GM23248 (cell line): ENCODE measurements at regions not wholly inside any gene's neighbourhood (a gene's known extent, or its start where the extent isn't known, plus 50 kb on each side); places are given as distances from the start of the nearest gene placed in this dataset.

Source experiments
- DNase-seq: peaks from one replicate; pipeline ENCODE4 v3.0.0-alpha.2; 2015
- H2AFZ ChIP-seq: fragments of 200-600 bp; sonication (generic); 2 replicates; pipeline ENCODE4 v1.6.1; 2016; ENCODE audit warnings: antibody characterized with exemption
- H3F3A ChIP-seq: fragments of 200-600 bp; sonication (generic); 2 replicates; pipeline ENCODE4 v1.6.1; 2016; ENCODE audit warnings: mild to moderate bottlenecking, antibody characterized with exemption, mixed run types; ENCODE audit not compliant: insufficient read depth
- H3K27ac ChIP-seq: fragments of 200-600 bp; sonication (generic); 2 replicates; pipeline ENCODE4 v1.5.1; 2016; ENCODE audit warnings: mild to moderate bottlenecking
- H3K27me3 ChIP-seq: fragments of 200-600 bp; sonication (generic); replicated peaks from 2 replicates; pipeline ENCODE4 v1.6.1; 2016; ENCODE audit warnings: mild to moderate bottlenecking; ENCODE audit not compliant: insufficient read depth
- H3K36me3 ChIP-seq: fragments of 200-600 bp; sonication (generic); 2 replicates; pipeline ENCODE4 v1.6.1; 2016; ENCODE audit warnings: low read depth, mild to moderate bottlenecking
- H3K4me1 ChIP-seq: fragments of 200-600 bp; sonication (generic); 2 replicates; pipeline ENCODE4 v1.6.1; 2016; ENCODE audit warnings: mild to moderate bottlenecking; ENCODE audit not compliant: insufficient read depth
- H3K4me2 ChIP-seq: fragments of 200-600 bp; sonication (generic); one replicate; pipeline ENCODE4 v1.6.1; 2016; ENCODE audit warnings: mild to moderate bottlenecking; ENCODE audit not compliant: unreplicated experiment
- H3K4me3 ChIP-seq: fragments of 200-600 bp; sonication (generic); 2 replicates; pipeline ENCODE4 v1.5.1; 2016; ENCODE audit warnings: mild to moderate bottlenecking
- H3K79me2 ChIP-seq: fragments of 200-600 bp; sonication (generic); 2 replicates; pipeline ENCODE4 v1.6.1; 2016; ENCODE audit warnings: mild to moderate bottlenecking; ENCODE audit not compliant: insufficient read depth
- H3K9ac ChIP-seq: fragments of 200-600 bp; sonication (generic); 2 replicates; pipeline ENCODE4 v1.6.1; 2016; ENCODE audit warnings: mild to moderate bottlenecking
- H3K9me2 ChIP-seq: fragments of 200-600 bp; sonication (generic); 2 replicates; pipeline ENCODE4 v1.6.1; 2016; ENCODE audit warnings: mixed run types, mild to moderate bottlenecking, moderate library complexity; ENCODE audit not compliant: insufficient read depth
- H3K9me3 ChIP-seq: fragments of 200-600 bp; sonication (generic); one replicate; pipeline ENCODE4 v1.6.1; 2017; ENCODE audit warnings: low read depth
- H4K20me1 ChIP-seq: fragments of 200-600 bp; sonication (generic); 2 replicates; pipeline ENCODE4 v1.6.0; 2016; ENCODE audit not compliant: insufficient read depth
- EZH2 ChIP-seq: fragments of 200-600 bp; sonication (generic); IDR thresholded peaks from 2 replicates; pipeline ENCODE4 v1.6.1; 2018; ENCODE audit warnings: antibody characterized with exemption, mild to moderate bottlenecking; ENCODE audit not compliant: insufficient read depth, poor library complexity, severe bottlenecking
- EZH2phosphoT487 ChIP-seq: fragments of 200-600 bp; sonication (generic); IDR thresholded peaks from 2 replicates; pipeline ENCODE4 v1.6.1; 2018; ENCODE audit warnings: antibody characterized with exemption, moderate library complexity, mild to moderate bottlenecking, low read depth; ENCODE audit not compliant: insufficient read depth
- WGBS, 2 experiments: methylation state at CpG; one replicate each; pipeline ENCODE4 v1.1.6; 2015 to 2017; ENCODE audit warnings: low lambda C conversion rate in 2 of 2, low coverage in 1 of 2; ENCODE audit errors: missing lambda C conversion rate in 2 of 2; 5-methylcytosine and 5-hydroxymethylcytosine counted together
- in situ Hi-C: fragments of 300-500 bp; cut with MboI; formaldehyde crosslinking; loops from 2 replicates; pipeline ENCODE4 v1.15.0; 2020

DNA sequence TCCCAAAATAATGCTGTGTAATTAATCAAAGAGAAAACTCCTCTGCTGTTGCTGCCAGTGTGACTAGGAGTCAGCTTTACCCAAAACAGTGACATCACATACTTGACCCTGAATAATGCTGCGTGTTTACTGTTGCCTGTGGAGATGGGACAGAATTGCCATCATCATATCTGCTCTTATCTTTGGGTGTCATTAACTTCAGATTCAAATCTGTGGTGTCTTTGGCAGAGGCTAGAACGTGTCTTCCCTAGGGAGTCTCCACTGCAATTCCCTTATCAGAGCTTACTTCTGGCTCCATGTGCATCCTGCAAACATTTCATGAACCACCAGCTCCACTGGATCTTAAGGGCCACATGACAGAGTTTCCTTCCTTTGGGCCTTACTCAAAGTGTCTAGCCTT is 88.9 kb upstream of the MRPS30 start:
- Histone ChIP-seq H3K9me2 (no peaks in the 10 kb centered on the region), H3K9ac (no peak overlapping the region), H3K36me3 (no peaks in the 10 kb centered on the region), H3K4me3 (no peak overlapping the region), H3K27ac (no peak overlapping the region), H3K9me3 (no peaks in the 10 kb centered on the region), H3K79me2 (no peaks in the 10 kb centered on the region), H4K20me1 (no peaks in the 10 kb centered on the region), H2AFZ (no peak overlapping the region), H3K27me3 (no peaks in the 10 kb centered on the region; the same call in 1 of the 2 replicates), H3K4me2 (no peak overlapping the region), H3K4me1 (no peaks in the 10 kb centered on the region), H3F3A (no peaks in the 10 kb centered on the region)
- in situ Hi-C loops, result no loop called here
- DNase-seq, result no peak
- WGBS, 2 experiments, result 34 to 37% methylated on average over 2 of the region's 2 CpGs
- TF ChIP-seq EZH2 (no peak), EZH2phosphoT487 (no peak)

DNA sequence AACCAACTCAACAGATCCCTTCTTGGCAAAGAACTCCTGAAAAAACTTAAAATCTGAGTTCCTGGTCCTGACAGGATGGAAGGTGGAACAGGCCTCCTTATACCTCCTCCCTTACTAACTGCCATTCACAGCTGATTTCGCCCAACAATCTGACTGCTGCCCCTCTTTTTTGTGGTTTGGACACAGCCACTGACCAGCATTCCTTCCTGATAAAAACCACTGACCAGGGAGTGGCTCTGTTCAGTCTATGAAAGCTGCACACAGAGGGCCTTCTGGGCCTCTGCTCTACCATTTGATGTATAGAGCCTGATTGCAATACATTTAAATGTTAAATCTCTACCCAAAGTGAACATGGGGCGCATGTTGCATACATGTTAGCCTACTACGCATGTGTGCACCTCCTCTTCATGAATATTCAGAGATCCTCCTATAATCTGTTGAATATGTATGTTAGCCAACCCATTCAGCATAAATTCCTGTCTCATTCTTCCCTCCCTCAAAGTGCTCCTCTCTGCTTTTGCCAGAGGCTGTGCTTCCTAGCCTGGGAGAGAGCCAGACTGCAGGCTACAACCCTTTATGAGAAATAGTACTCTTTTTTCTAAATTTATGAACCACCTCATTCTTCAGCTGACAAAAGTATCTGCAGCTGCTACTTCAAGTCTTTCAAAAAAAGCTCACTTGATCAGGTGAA is 93.7 kb upstream of the MRPS30 start:
- H3K4me2 ChIP-seq, result no peak overlapping the region
- WGBS, 2 experiments, result 31 to 39% methylated on average over 3 of the region's 3 CpGs
- H2AFZ ChIP-seq, result no peak overlapping the region
- H3F3A ChIP-seq, result no peaks in the 10 kb centered on the region
- no peaks in the 10 kb centered on the region for H4K20me1 ChIP-seq
- H3K79me2 ChIP-seq, result no peaks in the 10 kb centered on the region
- no peak for DNase-seq
- no peaks in the 10 kb centered on the region for H3K4me1 ChIP-seq
- in situ Hi-C loops, result no loop called here
- H3K36me3 ChIP-seq, result no peaks in the 10 kb centered on the region
- TF ChIP-seq EZH2phosphoT487, result no peak
- TF ChIP-seq EZH2, result no peak
- no peak overlapping the region for H3K9ac ChIP-seq
- H3K4me3 ChIP-seq, result no peak overlapping the region
- H3K27me3 ChIP-seq, result no peaks in the 10 kb centered on the region
- H3K27ac ChIP-seq, result no peak overlapping the region
- no peaks in the 10 kb centered on the region for H3K9me2 ChIP-seq
- no peaks in the 10 kb centered on the region for H3K9me3 ChIP-seq

DNA sequence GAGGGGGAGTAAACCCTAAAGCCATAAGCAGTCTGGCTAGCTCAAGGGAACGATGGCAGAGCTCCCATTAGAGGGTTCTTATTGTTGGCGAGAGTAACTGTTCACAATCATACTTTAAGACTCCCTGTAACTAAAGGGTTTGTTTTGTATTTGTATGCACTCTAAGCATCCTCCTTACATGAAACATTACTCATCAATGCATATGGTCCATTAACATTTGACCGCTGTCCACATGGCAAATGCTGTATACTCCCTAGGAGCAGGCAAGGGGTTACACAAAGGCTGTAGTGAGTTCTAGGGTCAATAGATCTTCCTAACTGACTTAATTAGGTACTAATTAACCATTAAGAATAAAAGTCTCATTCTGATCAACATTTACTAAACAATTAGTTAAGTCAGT is 95.3 kb upstream of the MRPS30 start:
- no peaks in the 10 kb centered on the region for H3K27me3 ChIP-seq
- TF ChIP-seq EZH2 (no peak), EZH2phosphoT487 (no peak)
- no peaks in the 10 kb centered on the region for H3K9me3 ChIP-seq
- H4K20me1 ChIP-seq, result no peaks in the 10 kb centered on the region
- H2AFZ ChIP-seq, result no peak overlapping the region
- whole genome bisulfite sequencing, 2 experiments, result 64 to 71% methylated on average over 3 of the region's 3 CpGs
- no peaks in the 10 kb centered on the region for H3K36me3 ChIP-seq
- DNase-seq, result no peak
- in situ Hi-C loops, result no loop called here
- no peak overlapping the region for H3K9ac ChIP-seq
- no peaks in the 10 kb centered on the region for H3F3A ChIP-seq
- no peaks in the 10 kb centered on the region for H3K4me1 ChIP-seq
- no peak overlapping the region for H3K4me2 ChIP-seq
- no peak overlapping the region for H3K4me3 ChIP-seq
- no peaks in the 10 kb centered on the region for H3K79me2 ChIP-seq
- no peaks in the 10 kb centered on the region for H3K9me2 ChIP-seq
- H3K27ac ChIP-seq, result no peak overlapping the region

DNA sequence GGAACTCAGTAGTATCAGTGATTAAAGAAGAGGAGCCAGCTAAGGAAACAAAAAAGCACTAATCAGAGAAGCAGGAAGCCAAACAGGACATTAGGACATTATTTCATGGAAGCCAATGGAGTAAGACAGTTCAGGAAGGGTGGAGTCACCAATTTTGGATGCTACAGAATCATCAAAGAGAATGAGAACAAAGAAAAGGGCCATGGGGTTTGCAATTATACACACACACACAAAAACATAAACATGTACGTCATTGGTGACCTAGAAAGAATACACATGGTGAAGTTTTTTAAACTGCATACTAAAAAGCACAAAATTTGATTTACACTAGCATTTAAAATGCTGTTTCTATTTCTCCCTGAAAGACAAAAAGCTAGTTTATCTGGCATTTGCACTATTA is 96.8 kb upstream of the MRPS30 start:
- Histone ChIP-seq H3K4me1 (no peaks in the 10 kb centered on the region), H3K9me2 (no peaks in the 10 kb centered on the region), H3K4me3 (no peak overlapping the region), H3K4me2 (no peak overlapping the region), H3K9me3 (no peaks in the 10 kb centered on the region), H2AFZ (no peak overlapping the region), H3K36me3 (no peaks in the 10 kb centered on the region), H3K27ac (no peak overlapping the region), H3F3A (no peaks in the 10 kb centered on the region), H3K9ac (no peak overlapping the region), H3K27me3 (no peaks in the 10 kb centered on the region), H4K20me1 (no peaks in the 10 kb centered on the region), H3K79me2 (no peaks in the 10 kb centered on the region)
- WGBS, 2 experiments, result 2 to 14% methylated on average over 1 of the region's 1 CpG
- DNase-seq, result no peak
- no peak for TF ChIP-seq EZH2phosphoT487
- TF ChIP-seq EZH2, result no peak
- in situ Hi-C loops, result no loop called here

DNA sequence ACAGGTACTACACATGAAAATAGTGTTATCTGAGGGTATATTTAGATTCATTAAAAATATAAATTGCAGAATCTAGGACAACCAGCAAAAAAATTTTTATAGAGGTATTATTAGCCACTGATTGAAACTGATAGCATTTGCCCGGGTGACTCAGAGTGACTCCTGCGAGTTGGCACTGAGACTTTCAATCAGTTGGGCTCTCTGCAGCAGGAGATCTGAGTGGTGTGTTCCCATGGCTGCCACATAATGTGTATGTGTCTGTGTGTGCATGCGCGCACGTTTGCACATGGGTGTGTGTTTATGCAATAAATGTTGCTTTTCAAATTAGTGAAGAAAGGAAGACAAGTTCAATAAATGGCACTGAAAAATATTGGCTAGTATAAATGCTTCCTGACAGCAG is 100.1 kb upstream of the MRPS30 start:
- H3K27ac ChIP-seq, result no peak overlapping the region
- no peak overlapping the region for H3K4me2 ChIP-seq
- TF ChIP-seq EZH2phosphoT487 (no peak), EZH2 (no peak)
- peak; percentile 1 for DNase-seq
- H3K27me3 ChIP-seq, result no peaks in the 10 kb centered on the region
- in situ Hi-C loops, result no loop called here
- H3F3A ChIP-seq, result no peaks in the 10 kb centered on the region
- H4K20me1 ChIP-seq, result no peaks in the 10 kb centered on the region
- H3K4me3 ChIP-seq, result no peak overlapping the region
- no peak overlapping the region for H2AFZ ChIP-seq
- no peaks in the 10 kb centered on the region for H3K79me2 ChIP-seq
- no peaks in the 10 kb centered on the region for H3K9me2 ChIP-seq
- WGBS, 2 experiments, result 70 to 74% methylated on average over 5 of the region's 5 CpGs
- H3K36me3 ChIP-seq, result no peaks in the 10 kb centered on the region
- H3K9ac ChIP-seq, result no peak overlapping the region
- no peaks in the 10 kb centered on the region for H3K9me3 ChIP-seq
- H3K4me1 ChIP-seq, result no peaks in the 10 kb centered on the region
